Kidney epithelial cell (primary cell): ENCODE measurements at regions not wholly inside any gene's neighbourhood (a gene's known extent, or its start where the extent isn't known, plus 50 kb on each side); places are given as distances from the start of the nearest gene placed in this dataset.

Experiments
- DNase-seq: peaks from one replicate; pipeline ENCODE4 v3.0.0-alpha.2; 2010; ENCODE audit warnings: low read depth
- H3K27me3 ChIP-seq: 2 replicates; pipeline ENCODE4 v1.6.0; 2011; ENCODE audit warnings: low read length; ENCODE audit not compliant: control insufficient read depth, insufficient read depth
- H3K36me3 ChIP-seq: 2 replicates; pipeline ENCODE4 v1.5.1; 2011; ENCODE audit warnings: low read length; ENCODE audit not compliant: control insufficient read depth, insufficient read depth
- H3K4me3 ChIP-seq: 2 replicates; pipeline ENCODE4 v1.5.1; 2011; ENCODE audit warnings: low read depth, mild to moderate bottlenecking, control low read depth, low read length
- TF ChIP-seq, protein P1 (sequence below): IDR thresholded peaks from 2 replicates; pipeline ENCODE4 v1.5.1; 2011; ENCODE audit warnings: mild to moderate bottlenecking, moderate library complexity, low read length, control low read depth, inconsistent platforms; ENCODE audit not compliant: insufficient read depth, poor library complexity, severe bottlenecking

DNA sequence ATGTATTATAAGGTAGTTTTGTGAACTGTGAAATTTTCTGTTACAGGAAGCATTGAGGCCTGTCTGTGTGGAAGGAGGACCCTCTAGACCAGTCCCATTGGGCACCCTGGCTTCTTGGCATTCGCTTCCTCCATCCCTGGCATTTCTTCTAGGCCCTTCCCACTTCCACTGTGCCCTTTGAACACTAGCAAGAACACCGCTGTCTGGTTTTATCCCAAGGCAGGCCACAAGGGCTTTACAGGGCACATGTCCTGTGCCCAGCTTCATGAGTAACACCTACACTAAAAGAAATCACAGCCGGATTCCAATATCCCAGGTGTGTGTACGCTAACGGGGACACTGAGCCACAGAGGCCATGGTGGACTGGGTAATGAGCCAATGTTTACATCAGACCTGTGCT lies 99.8 kb downstream of the ADRB2 start:
- Histone ChIP-seq H3K4me3 (no peak overlapping the region), H3K27me3 (no peaks in the 10 kb centered on the region), H3K36me3 (no peaks in the 10 kb centered on the region)
- no peak for DNase-seq
- TF ChIP-seq, protein P1, sequence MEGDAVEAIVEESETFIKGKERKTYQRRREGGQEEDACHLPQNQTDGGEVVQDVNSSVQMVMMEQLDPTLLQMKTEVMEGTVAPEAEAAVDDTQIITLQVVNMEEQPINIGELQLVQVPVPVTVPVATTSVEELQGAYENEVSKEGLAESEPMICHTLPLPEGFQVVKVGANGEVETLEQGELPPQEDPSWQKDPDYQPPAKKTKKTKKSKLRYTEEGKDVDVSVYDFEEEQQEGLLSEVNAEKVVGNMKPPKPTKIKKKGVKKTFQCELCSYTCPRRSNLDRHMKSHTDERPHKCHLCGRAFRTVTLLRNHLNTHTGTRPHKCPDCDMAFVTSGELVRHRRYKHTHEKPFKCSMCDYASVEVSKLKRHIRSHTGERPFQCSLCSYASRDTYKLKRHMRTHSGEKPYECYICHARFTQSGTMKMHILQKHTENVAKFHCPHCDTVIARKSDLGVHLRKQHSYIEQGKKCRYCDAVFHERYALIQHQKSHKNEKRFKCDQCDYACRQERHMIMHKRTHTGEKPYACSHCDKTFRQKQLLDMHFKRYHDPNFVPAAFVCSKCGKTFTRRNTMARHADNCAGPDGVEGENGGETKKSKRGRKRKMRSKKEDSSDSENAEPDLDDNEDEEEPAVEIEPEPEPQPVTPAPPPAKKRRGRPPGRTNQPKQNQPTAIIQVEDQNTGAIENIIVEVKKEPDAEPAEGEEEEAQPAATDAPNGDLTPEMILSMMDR: no peak

DNA sequence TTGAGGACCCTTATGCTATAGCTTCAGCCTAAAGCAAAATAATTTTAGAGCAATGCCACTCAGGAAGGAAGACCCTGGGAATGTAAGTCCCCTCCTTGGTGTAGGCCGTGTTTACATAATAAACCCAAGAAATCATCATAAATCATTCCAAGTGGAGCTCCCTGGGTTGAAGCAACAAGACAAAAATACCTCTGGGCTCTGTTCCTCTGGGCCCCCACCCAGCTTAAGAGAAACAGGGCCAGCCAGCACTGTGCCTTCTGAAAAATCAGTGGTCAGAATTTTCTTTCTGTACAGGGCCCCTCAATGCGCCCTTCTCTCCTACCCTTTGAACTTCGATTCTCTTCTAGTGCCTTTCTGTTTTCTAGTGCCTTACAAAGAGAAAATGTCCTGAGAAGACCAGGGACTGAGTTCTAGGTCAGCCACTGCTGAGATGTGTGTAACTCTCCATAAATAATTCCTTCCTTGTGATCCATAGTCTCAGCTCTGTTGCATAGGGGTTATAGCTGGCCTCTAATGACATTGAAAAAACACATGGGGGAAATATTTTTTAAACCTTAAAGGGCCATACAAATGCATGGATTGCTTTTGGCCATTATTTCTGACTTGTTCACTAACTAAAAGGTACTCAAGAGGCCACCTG lies 101.0 kb downstream of the ADRB2 start:
- TF ChIP-seq, protein P1: no peak
- no peaks in the 10 kb centered on the region for H3K36me3 ChIP-seq
- DNase-seq: no peak
- no peak overlapping the region for H3K4me3 ChIP-seq
- no peaks in the 10 kb centered on the region for H3K27me3 ChIP-seq

DNA sequence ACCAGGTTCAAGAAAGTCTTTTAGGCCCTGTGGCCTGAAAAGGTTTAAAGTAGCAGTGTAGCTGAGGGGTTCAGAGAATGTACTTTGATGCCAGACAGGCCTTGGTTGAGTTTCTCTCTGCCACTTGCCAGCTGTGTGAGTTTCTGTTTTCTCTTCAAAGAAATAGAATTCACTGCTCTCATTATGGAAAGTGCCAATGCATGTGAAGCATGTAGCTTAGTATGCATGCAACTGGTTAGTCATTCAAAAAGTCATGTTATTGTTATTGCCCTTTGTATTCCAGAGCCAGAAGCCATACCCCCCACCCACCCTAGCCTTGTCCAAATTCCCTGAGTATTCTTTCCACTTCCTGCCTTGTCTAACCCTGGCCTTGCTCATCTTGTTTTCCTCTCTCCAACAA lies 101.7 kb downstream of the ADRB2 start:
- no peak for DNase-seq
- no peaks in the 10 kb centered on the region for H3K27me3 ChIP-seq
- H3K36me3 ChIP-seq: no peaks in the 10 kb centered on the region
- TF ChIP-seq, protein P1: no peak
- H3K4me3 ChIP-seq: no peak overlapping the region

DNA sequence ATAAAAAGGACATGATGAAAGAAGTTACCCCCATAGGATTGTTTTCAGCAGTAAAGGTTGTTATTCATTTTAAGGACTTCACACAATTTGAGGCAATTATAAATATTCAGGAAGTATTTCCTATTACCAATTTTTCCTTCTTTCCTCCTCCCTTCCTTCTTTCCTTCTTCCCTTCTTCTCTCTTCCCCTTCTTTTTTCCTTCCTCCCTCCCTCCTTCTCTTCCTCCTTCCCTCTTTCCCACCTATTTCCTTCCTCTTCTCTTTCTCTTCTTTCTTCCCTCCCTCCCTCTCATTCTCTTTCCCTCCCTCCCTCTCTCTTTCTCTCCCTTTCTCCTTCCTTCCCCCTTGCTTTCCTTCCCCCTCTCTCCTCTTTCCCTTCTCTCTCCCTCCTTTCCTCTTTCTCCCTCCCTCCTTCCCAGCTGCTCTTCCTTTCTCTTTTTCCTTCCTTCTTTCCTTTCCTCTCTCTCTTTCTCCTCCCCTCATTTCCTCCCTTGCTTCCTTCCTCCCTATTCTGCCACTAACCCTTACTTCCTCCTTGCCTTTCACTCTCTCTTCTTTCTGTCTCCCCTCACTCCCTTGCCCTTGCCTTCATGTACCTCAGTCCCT lies 105.1 kb downstream of the ADRB2 start:
- TF ChIP-seq, protein P1: no peak
- Histone ChIP-seq H3K36me3 (no peaks in the 10 kb centered on the region), H3K27me3 (no peaks in the 10 kb centered on the region), H3K4me3 (no peak overlapping the region)
- no peak for DNase-seq

DNA sequence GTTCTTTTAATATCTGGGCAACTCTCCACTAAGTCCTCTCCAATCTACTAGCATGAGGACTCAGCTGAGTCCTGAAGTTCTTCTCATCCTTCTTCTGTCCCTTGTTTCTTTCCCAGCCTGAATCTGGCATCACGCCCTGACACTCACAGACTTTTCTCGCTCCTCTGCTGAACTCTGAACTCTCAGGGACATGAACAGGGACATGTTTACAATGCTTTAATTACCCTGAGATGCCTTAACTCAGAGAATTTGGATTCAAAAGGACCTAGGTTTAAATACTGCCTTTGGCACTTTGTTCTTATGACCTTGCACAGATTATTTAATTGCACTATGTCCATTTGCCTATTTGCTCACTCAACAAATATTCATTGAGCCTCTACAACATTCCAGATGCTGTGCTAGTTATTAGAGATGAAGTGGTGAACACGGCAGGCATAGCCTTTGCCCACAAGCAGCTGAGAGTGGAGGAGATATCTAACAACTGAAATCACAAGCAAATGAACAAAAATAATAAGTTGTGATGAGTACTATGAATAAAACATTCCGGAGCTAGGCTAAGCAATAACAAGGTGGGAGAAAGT lies 106.0 kb downstream of the ADRB2 start:
- Histone ChIP-seq H3K36me3 (no peaks in the 10 kb centered on the region), H3K4me3 (no peak overlapping the region), H3K27me3 (no peaks in the 10 kb centered on the region)
- DNase-seq: no peak
- TF ChIP-seq, protein P1: no peak

DNA sequence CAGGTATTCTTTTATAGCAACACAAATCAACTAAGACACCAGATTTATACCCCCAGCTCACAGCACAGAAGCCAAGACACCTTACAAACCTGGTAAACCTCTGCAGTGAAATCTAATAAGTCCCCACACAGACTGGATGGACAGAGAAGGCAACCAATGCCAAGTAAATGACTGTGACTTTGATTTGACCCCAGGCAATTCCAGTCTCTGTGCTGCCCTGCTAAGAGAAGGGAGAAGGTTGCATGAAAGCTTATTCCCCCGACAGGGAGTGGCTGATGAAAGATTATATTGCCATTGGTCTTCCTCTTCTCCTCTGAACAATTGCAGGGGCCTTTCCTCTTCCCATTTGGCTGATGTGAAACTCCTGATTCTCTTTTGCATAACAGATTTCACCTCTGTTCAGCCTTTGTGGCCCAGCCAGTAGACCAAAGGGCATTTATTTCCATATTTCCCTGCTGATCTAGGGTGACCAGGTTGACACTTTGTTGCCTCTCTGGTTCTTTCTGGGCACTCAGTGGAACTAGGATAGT lies 107.6 kb downstream of the ADRB2 start:
- H3K36me3 ChIP-seq: no peaks in the 10 kb centered on the region
- TF ChIP-seq, protein P1: no peak
- no peak for DNase-seq
- H3K4me3 ChIP-seq: no peak overlapping the region
- H3K27me3 ChIP-seq: no peaks in the 10 kb centered on the region
